LNCAP (cell line): ENCODE measurements at regions not wholly inside any gene's neighbourhood (a gene's known extent, or its start where the extent isn't known, plus 50 kb on each side); places are given as distances from the start of the nearest gene placed in this dataset.

ENCODE experiments used
- TF ChIP-seq, protein P1 (sequence below): fragments of 450-650 bp; IDR thresholded peaks from 2 replicates; pipeline ENCODE4 v1.5.1; 2017; ENCODE audit warnings: mild to moderate bottlenecking

DNA sequence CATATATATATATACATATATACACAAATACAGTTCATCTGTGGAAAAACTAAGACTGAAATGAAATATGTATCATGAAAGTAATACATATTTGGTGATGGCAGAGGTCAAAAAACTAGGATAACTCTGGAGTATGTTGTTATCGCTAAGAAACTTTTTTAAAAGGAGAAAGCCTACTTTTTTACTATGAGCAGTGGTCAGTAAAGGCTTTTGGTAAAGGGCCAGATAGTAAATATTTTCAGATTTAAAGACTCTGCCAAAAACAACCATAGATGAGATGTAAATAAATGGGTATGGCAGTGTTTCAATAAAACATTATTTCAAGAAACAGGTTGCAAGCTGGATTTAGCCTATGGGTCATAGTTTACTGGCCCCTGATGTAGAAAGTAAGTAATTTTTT is 93.8 kb upstream of the TGFBR2 start:
- TF ChIP-seq, protein P1, sequence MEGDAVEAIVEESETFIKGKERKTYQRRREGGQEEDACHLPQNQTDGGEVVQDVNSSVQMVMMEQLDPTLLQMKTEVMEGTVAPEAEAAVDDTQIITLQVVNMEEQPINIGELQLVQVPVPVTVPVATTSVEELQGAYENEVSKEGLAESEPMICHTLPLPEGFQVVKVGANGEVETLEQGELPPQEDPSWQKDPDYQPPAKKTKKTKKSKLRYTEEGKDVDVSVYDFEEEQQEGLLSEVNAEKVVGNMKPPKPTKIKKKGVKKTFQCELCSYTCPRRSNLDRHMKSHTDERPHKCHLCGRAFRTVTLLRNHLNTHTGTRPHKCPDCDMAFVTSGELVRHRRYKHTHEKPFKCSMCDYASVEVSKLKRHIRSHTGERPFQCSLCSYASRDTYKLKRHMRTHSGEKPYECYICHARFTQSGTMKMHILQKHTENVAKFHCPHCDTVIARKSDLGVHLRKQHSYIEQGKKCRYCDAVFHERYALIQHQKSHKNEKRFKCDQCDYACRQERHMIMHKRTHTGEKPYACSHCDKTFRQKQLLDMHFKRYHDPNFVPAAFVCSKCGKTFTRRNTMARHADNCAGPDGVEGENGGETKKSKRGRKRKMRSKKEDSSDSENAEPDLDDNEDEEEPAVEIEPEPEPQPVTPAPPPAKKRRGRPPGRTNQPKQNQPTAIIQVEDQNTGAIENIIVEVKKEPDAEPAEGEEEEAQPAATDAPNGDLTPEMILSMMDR, result no peak

DNA sequence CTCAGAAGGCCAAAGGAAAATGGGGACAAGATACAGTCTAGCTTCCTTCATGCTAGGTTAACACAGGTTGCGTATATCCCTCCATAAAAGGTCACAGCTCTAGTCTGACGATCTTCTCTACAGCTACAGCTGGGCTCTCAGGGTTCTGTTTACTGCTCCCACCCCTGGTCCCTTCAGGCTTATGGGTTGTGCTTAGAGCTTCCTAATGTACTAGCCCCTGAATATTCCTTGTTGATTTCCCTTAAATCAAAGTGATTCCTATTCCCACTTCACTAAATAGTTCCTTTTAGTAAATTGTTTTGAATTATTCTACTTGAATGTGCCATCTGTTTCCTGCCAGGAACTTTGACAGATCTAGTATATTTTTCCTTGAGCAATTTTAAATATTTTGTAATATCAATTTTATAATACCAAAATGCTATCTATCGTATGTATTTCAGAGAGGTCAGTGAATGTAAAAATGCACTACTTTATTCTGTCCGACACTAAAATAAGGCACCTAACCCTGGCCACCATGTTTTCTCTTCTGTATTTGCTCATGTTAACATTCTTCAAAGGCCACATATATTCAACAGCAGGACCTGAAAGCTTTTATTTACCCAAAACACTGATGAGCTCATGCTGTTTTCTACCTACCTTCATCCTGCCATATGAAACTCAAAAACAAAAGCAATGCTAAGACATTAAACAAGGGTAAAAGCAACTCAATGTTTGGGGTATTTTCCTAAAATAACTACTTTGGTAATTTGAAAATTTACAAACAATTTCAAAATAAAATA is 92.8 kb upstream of the TGFBR2 start:
- TF ChIP-seq, protein P1, result no peak

DNA sequence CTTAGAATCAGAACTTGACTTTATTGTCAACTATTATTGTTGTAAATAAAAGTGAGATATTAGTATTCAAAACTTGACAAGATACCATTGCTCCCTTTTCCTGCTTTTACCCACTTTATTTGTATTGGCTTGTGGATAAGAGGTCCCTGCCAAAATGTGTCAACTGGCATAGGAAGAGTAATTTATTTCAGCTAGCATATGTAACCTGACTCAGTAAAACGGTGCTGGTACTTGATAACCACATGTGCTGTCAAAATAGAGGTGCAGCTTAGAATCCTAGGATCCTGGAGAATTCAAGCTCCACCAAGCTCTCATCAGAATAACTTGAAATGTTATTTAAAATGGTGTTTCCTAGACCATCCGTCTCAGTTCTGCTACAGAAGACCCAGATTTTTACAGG is 90.2 kb upstream of the TGFBR2 start:
- TF ChIP-seq, protein P1, result no peak

DNA sequence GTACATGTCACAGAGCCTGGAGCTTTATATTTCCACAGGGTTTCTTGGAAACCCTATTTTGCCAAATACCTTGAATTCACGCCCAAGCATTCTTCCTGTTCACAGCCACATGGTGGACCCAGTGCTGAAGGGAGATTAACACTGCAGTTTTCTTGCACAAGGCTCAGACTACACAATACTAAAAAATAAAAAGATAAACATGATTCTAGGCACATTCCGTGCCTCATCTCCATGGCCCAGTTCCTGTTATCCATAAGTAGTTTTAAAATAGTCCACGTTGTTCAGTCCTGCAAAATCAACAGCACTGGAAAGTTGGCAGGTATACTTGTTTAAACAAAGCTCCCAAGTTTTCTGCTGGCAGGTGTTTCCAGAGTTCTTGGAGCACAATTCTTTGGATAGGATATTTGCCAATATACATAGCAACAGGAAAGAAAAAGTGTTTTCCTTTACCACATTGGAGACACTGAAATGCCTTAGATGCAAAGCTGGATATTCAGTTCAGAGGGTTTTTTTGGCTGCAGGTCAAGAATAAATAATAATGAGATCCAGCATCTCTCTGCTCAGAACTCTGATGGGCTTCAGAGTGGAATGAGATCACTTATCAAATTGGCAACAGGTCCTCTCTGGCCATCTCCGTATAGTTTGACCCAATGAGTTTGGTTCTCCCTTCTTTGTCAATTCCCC is 88.1 kb upstream of the TGFBR2 start:
- TF ChIP-seq, protein P1, result no peak

DNA sequence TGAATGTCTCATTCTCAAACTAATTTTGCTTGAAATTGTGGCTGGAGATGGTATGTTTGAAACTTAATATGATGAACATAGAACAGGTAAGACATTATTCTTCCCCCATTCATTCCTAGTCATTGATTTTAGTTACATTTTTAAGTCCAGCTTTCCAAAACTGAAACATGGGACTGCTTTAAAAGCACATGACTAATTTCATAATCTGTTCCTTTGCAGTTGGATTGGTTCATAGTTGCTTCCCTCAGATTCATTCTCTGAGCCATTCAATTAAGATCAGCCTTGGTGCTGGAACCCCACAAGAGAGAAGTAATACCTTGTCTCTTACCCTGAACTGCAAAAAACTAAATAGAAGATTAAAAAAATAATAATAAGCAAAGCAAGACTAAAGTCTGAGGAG is 87.5 kb upstream of the TGFBR2 start:
- TF ChIP-seq, protein P1, result no peak

DNA sequence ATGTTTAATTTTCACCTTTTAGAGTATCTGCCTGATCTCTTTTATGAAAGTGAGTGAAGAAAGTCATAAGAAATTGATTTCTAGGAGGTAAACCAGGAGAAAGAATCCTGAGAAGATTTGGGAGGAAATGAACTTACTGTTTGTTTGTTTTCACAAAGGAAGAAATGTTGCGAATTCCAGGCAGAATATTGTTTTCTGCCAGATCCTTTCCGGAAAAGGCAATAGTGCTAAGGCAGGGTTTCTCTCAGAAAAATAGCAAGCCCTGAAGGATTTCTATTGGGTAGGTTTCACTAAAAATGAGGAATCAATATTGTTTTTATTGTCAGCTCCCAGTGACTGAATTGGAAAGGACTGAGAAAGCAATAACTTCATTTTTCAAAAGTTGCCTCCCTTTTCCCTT is 85.7 kb upstream of the TGFBR2 start:
- TF ChIP-seq, protein P1, result no peak

DNA sequence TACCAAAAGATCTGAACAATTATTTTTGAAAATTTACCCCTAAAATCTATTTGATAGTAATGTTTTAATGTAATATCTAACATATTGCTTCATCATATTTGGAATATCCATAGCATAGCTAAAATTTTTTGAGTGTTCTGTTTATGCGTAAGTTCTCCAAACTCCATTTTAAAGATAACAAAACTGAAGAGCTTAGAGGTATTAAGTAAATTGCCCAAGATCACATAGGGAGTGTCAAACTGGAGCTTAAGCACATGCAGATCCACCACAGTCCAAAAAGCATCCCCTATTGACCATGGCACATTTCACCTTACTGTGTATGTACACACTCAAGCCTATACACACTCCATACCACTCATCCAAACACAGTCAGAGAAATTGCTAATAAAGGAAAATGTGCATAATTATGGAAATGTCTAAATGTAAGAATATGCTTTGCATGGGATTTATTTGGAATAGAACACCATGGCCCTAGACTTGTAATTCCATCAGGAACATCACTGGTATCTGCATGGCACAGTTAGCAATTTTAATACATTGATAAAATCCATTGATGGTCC is 85.2 kb upstream of the TGFBR2 start:
- TF ChIP-seq, protein P1, result no peak
